ENCODE measurements at regions not wholly inside any gene's neighbourhood (a gene's known extent, or its start where the extent isn't known, plus 50 kb on each side); places are given as distances from the start of the nearest gene placed in this dataset.

DNA sequence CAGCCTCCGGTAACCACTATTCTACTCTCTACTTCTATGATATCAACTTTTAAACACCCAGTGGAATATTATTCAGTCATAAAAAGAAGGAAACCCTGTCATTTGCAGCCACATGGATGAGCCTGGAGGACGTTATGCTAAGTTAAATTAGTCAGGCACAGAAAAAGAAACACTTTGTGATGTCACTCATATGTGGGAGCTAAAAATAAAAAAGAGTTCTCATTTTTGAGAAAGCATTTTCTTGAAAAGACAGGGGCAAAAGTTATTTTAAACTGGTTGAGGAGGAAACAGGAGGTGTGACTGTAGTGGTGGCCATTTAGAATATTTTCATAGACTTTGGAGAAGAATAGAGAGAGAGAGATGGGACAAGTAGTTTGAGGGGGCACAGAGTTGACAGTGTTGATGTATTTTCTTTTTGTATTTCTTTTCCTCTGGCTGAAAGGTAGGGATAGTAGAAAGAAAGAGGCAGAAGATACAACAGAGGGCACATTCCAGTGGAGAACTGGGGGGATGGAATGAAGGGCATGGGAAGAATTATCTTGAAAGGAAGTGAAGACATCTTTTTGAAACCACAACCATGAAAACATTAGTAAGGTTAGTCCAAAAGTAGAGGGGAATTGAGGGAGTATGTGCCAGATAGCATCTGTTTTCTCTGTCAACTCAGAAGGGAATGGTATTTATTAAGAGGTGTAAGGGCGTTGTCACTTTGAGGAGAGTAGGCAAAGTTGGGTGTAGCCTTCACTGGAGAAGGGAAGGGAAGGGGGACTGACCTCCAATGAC is 181.3 kb upstream of the GMDS start:
- Histone ChIP-seq H3K27ac (ENCODE audit: poor library complexity, severe bottlenecking) (no peak overlapping the region), H3K4me3 (ENCODE audit: severe bottlenecking) (no peak overlapping the region), H3K36me3 (ENCODE audit: low read depth) (no peaks in the 10 kb centered on the region), H3K9me3 (ENCODE audit: severe bottlenecking) (no peaks in the 10 kb centered on the region), H3K4me1 (ENCODE audit: insufficient read depth, poor library complexity, severe bottlenecking) (no peaks in the 10 kb centered on the region), H3K27me3 (ENCODE audit: insufficient read depth, poor library complexity, severe bottlenecking) (no peaks in the 10 kb centered on the region)
- DNase-seq (ENCODE audit: low spot score) (no peak), ATAC-seq (ENCODE audit: low read depth) (no peak)
- TF ChIP-seq, protein P1, sequence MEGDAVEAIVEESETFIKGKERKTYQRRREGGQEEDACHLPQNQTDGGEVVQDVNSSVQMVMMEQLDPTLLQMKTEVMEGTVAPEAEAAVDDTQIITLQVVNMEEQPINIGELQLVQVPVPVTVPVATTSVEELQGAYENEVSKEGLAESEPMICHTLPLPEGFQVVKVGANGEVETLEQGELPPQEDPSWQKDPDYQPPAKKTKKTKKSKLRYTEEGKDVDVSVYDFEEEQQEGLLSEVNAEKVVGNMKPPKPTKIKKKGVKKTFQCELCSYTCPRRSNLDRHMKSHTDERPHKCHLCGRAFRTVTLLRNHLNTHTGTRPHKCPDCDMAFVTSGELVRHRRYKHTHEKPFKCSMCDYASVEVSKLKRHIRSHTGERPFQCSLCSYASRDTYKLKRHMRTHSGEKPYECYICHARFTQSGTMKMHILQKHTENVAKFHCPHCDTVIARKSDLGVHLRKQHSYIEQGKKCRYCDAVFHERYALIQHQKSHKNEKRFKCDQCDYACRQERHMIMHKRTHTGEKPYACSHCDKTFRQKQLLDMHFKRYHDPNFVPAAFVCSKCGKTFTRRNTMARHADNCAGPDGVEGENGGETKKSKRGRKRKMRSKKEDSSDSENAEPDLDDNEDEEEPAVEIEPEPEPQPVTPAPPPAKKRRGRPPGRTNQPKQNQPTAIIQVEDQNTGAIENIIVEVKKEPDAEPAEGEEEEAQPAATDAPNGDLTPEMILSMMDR (IDR thresholded peaks at IDR 0.05; ENCODE audit: poor library complexity, severe bottlenecking), result no peak

DNA sequence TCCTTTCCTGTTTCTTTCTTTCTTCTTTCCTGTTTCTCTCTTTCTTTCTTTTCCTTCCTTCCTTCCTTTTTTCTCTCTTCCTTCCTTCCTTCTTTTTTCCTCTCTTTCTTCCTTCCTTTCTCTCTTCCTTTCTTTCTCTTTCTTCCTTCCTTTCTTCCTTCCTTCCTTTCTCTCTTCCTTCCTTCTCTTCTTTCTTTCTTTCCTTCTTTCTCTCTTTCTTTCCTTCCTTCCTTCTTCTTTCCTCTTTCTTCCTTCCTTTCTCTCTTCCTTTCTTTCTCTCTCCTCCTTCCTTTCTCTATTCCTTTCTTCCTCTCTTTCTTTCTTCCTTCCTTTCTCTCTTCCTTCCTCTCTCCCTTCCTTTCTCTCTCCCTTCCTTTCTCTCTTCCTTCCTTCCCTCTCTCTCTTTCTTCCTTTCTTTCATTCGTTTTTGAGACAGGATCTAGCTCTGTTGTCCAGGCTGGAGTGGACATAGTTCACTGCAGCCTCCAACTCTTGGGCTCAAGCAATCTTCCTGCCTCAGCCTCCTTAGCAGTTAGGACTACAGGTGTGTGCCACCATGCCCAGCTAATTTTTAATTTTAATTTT is 170.8 kb upstream of the GMDS start:
- H3K4me3 ChIP-seq (ENCODE audit: severe bottlenecking), result no peak overlapping the region
- DNase-seq (ENCODE audit: low spot score) (no peak), ATAC-seq (ENCODE audit: low read depth) (no peak)
- H3K27ac ChIP-seq (ENCODE audit: poor library complexity, severe bottlenecking), result no peak overlapping the region
- no peaks in the 10 kb centered on the region for H3K27me3 ChIP-seq (ENCODE audit: insufficient read depth, poor library complexity, severe bottlenecking)
- TF ChIP-seq, protein P1 (IDR thresholded peaks at IDR 0.05; ENCODE audit: poor library complexity, severe bottlenecking), result no peak
- no peaks in the 10 kb centered on the region for H3K4me1 ChIP-seq (ENCODE audit: insufficient read depth, poor library complexity, severe bottlenecking)
- H3K36me3 ChIP-seq (ENCODE audit: low read depth), result no peaks in the 10 kb centered on the region
- no peaks in the 10 kb centered on the region for H3K9me3 ChIP-seq (ENCODE audit: severe bottlenecking)

DNA sequence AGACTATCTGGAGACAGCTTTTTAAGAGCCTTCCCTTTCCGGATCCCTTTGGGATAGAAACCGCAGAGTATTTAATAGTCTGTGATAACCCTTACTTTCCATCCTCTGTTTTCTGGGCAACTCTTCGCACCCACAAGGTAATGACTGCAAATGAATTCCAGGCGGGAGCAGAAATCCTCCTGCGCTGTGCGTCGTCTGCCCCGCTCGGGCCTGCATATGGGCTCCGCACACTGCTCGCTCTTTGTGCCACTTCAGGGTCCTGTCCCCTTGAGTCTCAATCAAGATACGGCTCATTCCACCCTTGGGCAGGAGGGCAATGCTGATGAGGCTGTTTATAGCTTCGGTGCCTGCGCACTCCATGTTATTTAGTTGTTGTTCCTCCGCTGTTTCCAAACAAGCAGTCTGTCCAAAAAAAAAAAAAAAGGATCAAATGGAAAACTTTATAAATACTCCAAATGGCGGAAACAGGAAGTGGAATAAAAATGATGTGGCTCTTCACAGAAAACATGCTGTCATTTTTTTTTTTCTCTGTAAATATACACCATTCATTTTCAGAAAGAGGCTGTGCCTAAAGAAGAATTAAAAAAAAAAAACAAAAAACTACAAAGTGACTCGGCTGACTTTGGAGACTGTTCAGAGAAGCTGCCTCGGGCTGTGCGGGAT is 169.6 kb upstream of the GMDS start:
- peak; percentile 9 for DNase-seq (ENCODE audit: low spot score)
- H3K36me3 ChIP-seq (ENCODE audit: low read depth), result no peaks in the 10 kb centered on the region
- H3K27me3 ChIP-seq (ENCODE audit: insufficient read depth, poor library complexity, severe bottlenecking), result no peaks in the 10 kb centered on the region
- H3K27ac ChIP-seq (ENCODE audit: poor library complexity, severe bottlenecking), result no peak overlapping the region
- no peaks in the 10 kb centered on the region for H3K9me3 ChIP-seq (ENCODE audit: severe bottlenecking)
- no peak for ATAC-seq (ENCODE audit: low read depth)
- H3K4me1 ChIP-seq (ENCODE audit: insufficient read depth, poor library complexity, severe bottlenecking), result no peaks in the 10 kb centered on the region
- TF ChIP-seq, protein P1 (IDR thresholded peaks at IDR 0.05; ENCODE audit: poor library complexity, severe bottlenecking), result no peak
- H3K4me3 ChIP-seq (ENCODE audit: severe bottlenecking), result no peak overlapping the region

DNA sequence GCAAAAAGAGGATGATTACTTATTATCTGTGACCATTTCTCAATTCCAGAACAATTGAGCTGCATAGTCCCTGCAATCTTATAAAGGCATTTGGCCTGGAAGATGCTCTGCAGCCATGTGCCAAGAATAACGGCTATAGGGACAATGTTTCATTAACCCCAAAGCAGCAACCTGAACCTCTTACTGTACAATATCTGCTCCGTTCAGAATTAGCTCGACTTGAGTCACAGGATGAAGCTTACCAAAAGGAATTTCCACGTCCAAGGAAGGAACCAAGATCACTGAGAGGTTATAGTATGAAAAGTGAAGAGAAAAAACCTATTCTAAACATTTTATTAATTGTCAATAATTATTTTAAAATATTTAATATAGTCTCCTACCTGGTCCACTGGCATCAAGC is 167.3 kb upstream of the GMDS start:
- DNase-seq (ENCODE audit: low spot score) (no peak), ATAC-seq (ENCODE audit: low read depth) (0 out of 3 replicates have a peak, but pooled peaks have one; percentile 53)
- no peaks in the 10 kb centered on the region for H3K4me1 ChIP-seq (ENCODE audit: insufficient read depth, poor library complexity, severe bottlenecking)

More for the DNA sequence above, 167.3 kb upstream of the GMDS start:
- Histone ChIP-seq H3K36me3 (ENCODE audit: low read depth) (no peaks in the 10 kb centered on the region), H3K4me3 (ENCODE audit: severe bottlenecking) (no peak overlapping the region), H3K27ac (ENCODE audit: poor library complexity, severe bottlenecking) (no peak overlapping the region), H3K9me3 (ENCODE audit: severe bottlenecking) (no peaks in the 10 kb centered on the region), H3K27me3 (ENCODE audit: insufficient read depth, poor library complexity, severe bottlenecking) (no peaks in the 10 kb centered on the region)
- TF ChIP-seq, protein P1 (IDR thresholded peaks at IDR 0.05; ENCODE audit: poor library complexity, severe bottlenecking), result no peak

All from RWPE2 (cell line).